LNCaP clone FGC (cell line): ENCODE measurements at regions not wholly inside any gene's neighbourhood (a gene's known extent, or its start where the extent isn't known, plus 50 kb on each side); places are given as distances from the start of the nearest gene placed in this dataset.

ENCODE experiments used
- DNase-seq: peaks from one replicate; pipeline ENCODE4 v3.0.0-alpha.2; 2011; ENCODE audit warnings: low read depth
- H3K4me3 ChIP-seq: 2 replicates; pipeline ENCODE4 v1.5.1; 2011; ENCODE audit warnings: mild to moderate bottlenecking, low read depth, low read length, control low read depth
- CTCF ChIP-seq: IDR thresholded peaks from 2 replicates; pipeline ENCODE4 v1.5.1; 2012; ENCODE audit warnings: mild to moderate bottlenecking; ENCODE audit not compliant: control insufficient read depth, insufficient read depth; ENCODE audit errors: extremely low read depth

- no peak overlapping the region for H3K4me3 ChIP-seq
- no peak for TF ChIP-seq CTCF
- DNase-seq: no peak
These were observed 94.7 kb upstream of the DMAC1 start for GRCh38 chr9:7894231-7894630.

DNA sequence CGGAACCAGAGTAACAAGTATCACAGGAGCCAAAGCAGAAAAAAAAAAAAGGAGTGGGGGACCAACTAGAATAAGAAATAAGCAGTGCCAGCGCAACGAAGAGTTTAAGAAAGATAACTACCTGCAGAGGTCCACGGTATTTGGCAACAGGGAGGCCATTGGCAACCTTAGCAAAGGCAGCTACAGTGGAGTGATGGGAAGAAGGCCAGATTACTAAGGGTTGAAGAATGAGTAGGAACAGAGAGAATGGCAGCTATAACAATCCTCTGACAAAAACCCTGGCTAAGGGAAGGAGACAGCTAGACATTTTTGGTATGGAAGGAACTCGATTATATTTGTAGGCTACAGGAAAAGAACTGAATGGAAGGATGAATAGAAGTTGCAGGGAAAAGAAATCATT is 93.4 kb upstream of the DMAC1 start:
- no peak for TF ChIP-seq CTCF
- H3K4me3 ChIP-seq: no peak overlapping the region
- no peak for DNase-seq

GRCh38 chr9:7879551-7880245 is 80.1 kb upstream of the DMAC1 start:
- no peak for TF ChIP-seq CTCF
- H3K4me3 ChIP-seq: no peak overlapping the region
- DNase-seq: no peak

DNA sequence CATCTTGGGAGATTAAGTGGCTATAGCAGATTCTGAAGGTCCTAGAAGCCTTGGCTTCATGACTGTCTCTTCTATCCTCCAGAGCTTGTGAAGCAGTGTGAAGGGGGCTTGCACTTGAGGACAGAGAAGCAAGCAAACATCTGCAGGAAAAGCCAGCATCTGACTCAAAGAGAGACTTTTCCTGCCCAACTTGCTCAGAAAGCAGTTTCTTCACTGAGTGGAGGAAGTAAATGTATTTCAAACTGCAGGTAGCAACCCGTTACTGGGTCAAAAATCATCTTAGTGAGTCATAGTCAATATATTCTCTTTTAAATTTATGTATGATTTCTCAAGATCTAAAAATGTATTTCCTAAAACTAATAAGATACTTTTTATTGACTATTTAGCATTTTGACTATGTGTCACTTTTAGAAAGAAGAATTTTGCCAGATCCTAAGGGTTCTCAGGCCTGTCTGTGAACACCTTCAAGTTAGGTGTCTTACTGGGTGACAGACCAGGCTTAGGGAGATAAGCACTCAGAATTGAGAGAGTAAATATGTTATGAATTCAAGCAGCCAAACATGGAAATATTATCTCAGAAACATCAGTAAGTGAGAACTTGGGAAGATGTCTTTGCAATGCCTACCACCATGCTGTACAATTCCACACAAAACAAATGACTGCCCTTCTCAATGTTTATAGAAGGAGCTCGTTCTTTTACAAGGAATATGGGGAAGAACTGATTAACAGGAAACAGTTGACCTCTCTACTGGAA is 72.6 kb upstream of the DMAC1 start:
- TF ChIP-seq CTCF: no peak
- DNase-seq: no peak
- H3K4me3 ChIP-seq: no peak overlapping the region

- no peak for DNase-seq
- H3K4me3 ChIP-seq: no peak overlapping the region
- no peak for TF ChIP-seq CTCF
These were observed 69.8 kb upstream of the DMAC1 start for GRCh38 chr9:7869340-7869739.

DNA sequence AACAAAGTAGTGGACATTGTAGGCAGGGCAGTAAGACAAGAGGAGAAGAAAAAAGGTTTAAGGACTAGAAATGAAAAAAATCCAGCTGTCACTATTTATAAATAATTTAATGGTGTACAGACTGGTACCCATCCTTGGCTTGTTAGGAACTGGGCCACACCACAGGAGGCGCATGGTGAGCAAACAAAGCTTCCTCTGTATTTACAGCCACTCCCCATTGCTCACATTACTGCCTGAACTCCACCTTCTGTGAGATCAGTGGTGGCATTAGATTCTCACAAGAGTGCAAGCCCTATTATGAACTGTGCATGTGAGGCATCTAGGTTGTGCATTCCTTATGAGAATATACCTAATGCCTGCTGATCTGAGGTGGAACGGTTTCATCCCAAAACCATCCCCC is 62.6 kb upstream of the DMAC1 start:
- no peak overlapping the region for H3K4me3 ChIP-seq
- DNase-seq: no peak
- no peak for TF ChIP-seq CTCF
